Smooth muscle cell (in vitro differentiated cells): ENCODE measurements at regions not wholly inside any gene's neighbourhood (a gene's known extent, or its start where the extent isn't known, plus 50 kb on each side); places are given as distances from the start of the nearest gene placed in this dataset.

Experiments
- DNase-seq: peaks from one replicate; lab custom pipeline; 2025; ENCODE audit not compliant: unreplicated experiment; lab: John Stamatoyannopoulos, UW
- H2AFZ ChIP-seq: fragments of 200-600 bp; sonication (generic); 2 replicates; pipeline ENCODE4 v1.6.0; 2016; ENCODE audit warnings: antibody characterized with exemption, low read depth, mild to moderate bottlenecking
- H3F3A ChIP-seq: fragments of 200-600 bp; sonication (generic); 2 replicates; pipeline ENCODE4 v1.6.0; 2017; ENCODE audit warnings: antibody characterized with exemption, low read depth
- H3K27ac ChIP-seq: fragments of 200-600 bp; sonication (generic); 2 replicates; pipeline ENCODE4 v1.5.1; 2016; ENCODE audit warnings: low read depth, mild to moderate bottlenecking
- H3K27me3 ChIP-seq: fragments of 200-600 bp; sonication (generic); 2 replicates; pipeline ENCODE4 v1.6.1; 2016; ENCODE audit warnings: low read depth, mild to moderate bottlenecking
- H3K36me3 ChIP-seq: fragments of 200-600 bp; sonication (generic); 2 replicates; pipeline ENCODE4 v1.5.1; 2016; ENCODE audit warnings: low read depth
- H3K4me1 ChIP-seq: fragments of 200-600 bp; sonication (generic); 2 replicates; pipeline ENCODE4 v1.5.1; 2016; ENCODE audit warnings: low read depth
- H3K4me2 ChIP-seq: fragments of 200-600 bp; sonication (generic); 2 replicates; pipeline ENCODE4 v1.6.0; 2016; ENCODE audit warnings: mild to moderate bottlenecking
- H3K4me3 ChIP-seq: fragments of 200-600 bp; sonication (generic); 2 replicates; pipeline ENCODE4 v1.5.1; 2016; ENCODE audit warnings: mild to moderate bottlenecking
- H3K79me2 ChIP-seq: fragments of 200-600 bp; sonication (generic); 2 replicates; pipeline ENCODE4 v1.6.0; 2016; ENCODE audit warnings: low read depth, mild to moderate bottlenecking
- H3K9ac ChIP-seq: fragments of 200-600 bp; sonication (generic); 2 replicates; pipeline ENCODE4 v1.6.0; 2016; ENCODE audit warnings: low read depth
- H3K9me3 ChIP-seq: fragments of 200-600 bp; sonication (generic); replicated peaks from 2 replicates; pipeline ENCODE4 v1.5.1; 2016; ENCODE audit warnings: low read depth
- H4K20me1 ChIP-seq: fragments of 200-600 bp; sonication (generic); 2 replicates; pipeline ENCODE4 v1.6.0; 2016; ENCODE audit warnings: low read depth
- CTCF ChIP-seq: fragments of 200-600 bp; sonication (generic); IDR thresholded peaks from 2 replicates; pipeline ENCODE4 v1.5.1; 2017; ENCODE audit warnings: borderline replicate concordance, mild to moderate bottlenecking, antibody characterized with exemption; ENCODE audit not compliant: insufficient read depth, poor library complexity, severe bottlenecking
- WGBS: methylation state at CpG from one replicate; pipeline ENCODE4 v1.1.7; 2016; ENCODE audit warnings: low lambda C conversion rate; 5-methylcytosine and 5-hydroxymethylcytosine counted together

GRCh38 chr6:109225946-109226345 lies 130.6 kb downstream of the CEP57L1 start:
- no peak overlapping the region for H3K4me2 ChIP-seq
- DNase-seq, result no peak
- WGBS, result 93% methylated on average over 6 of the region's 6 CpGs
- H3K79me2 ChIP-seq, result no peaks in the 10 kb centered on the region
- no peak overlapping the region for H3K9ac ChIP-seq
- no peaks in the 10 kb centered on the region for H3K9me3 ChIP-seq
- no peaks in the 10 kb centered on the region for H3K36me3 ChIP-seq
- H2AFZ ChIP-seq, result no peak overlapping the region
- H3K27me3 ChIP-seq, result no peaks in the 10 kb centered on the region
- H3K4me3 ChIP-seq, result no peak overlapping the region
- no peaks in the 10 kb centered on the region for H3K4me1 ChIP-seq
- no peak for TF ChIP-seq CTCF
- H3F3A ChIP-seq, result no peaks in the 10 kb centered on the region
- no peak overlapping the region for H3K27ac ChIP-seq
- no peaks in the 10 kb centered on the region for H4K20me1 ChIP-seq

GRCh38 chr6:109224994-109225393 lies 129.7 kb downstream of the CEP57L1 start:
- no peaks in the 10 kb centered on the region for H3K27me3 ChIP-seq
- no peak for TF ChIP-seq CTCF
- no peaks in the 10 kb centered on the region for H4K20me1 ChIP-seq
- H3K4me1 ChIP-seq, result no peaks in the 10 kb centered on the region
- DNase-seq, result no peak
- no peaks in the 10 kb centered on the region for H3F3A ChIP-seq
- H3K27ac ChIP-seq, result no peak overlapping the region
- no peaks in the 10 kb centered on the region for H3K79me2 ChIP-seq
- H3K9ac ChIP-seq, result no peak overlapping the region
- H3K9me3 ChIP-seq, result no peaks in the 10 kb centered on the region
- H3K4me3 ChIP-seq, result no peak overlapping the region
- no peaks in the 10 kb centered on the region for H3K36me3 ChIP-seq
- no peak overlapping the region for H3K4me2 ChIP-seq
- H2AFZ ChIP-seq, result no peak overlapping the region
- 72% methylated on average over 1 of the region's 1 CpG for WGBS

GRCh38 chr6:109224107-109224875 lies 129.0 kb downstream of the CEP57L1 start:
- WGBS, result 91% methylated on average over 4 of the region's 4 CpGs
- no peaks in the 10 kb centered on the region for H4K20me1 ChIP-seq
- no peaks in the 10 kb centered on the region for H3K27me3 ChIP-seq
- no peak overlapping the region for H2AFZ ChIP-seq
- H3K4me2 ChIP-seq, result no peak overlapping the region
- no peaks in the 10 kb centered on the region for H3K36me3 ChIP-seq
- H3K4me3 ChIP-seq, result no peak overlapping the region
- no peak overlapping the region for H3K27ac ChIP-seq
- no peak overlapping the region for H3K9ac ChIP-seq
- no peaks in the 10 kb centered on the region for H3K9me3 ChIP-seq
- H3K79me2 ChIP-seq, result no peaks in the 10 kb centered on the region
- no peaks in the 10 kb centered on the region for H3F3A ChIP-seq
- no peaks in the 10 kb centered on the region for H3K4me1 ChIP-seq
- no peak for TF ChIP-seq CTCF
- DNase-seq, result no peak

GRCh38 chr6:109222848-109223247 lies 127.5 kb downstream of the CEP57L1 start:
- Histone ChIP-seq H3K27ac (no peak overlapping the region), H3K27me3 (no peaks in the 10 kb centered on the region), H3K79me2 (no peaks in the 10 kb centered on the region), H3K4me1 (no peaks in the 10 kb centered on the region), H3F3A (no peaks in the 10 kb centered on the region), H3K4me2 (no peak overlapping the region), H4K20me1 (no peaks in the 10 kb centered on the region), H3K9me3 (no peaks in the 10 kb centered on the region), H2AFZ (no peak overlapping the region), H3K9ac (no peak overlapping the region), H3K4me3 (no peak overlapping the region), H3K36me3 (no peaks in the 10 kb centered on the region)
- no peak for TF ChIP-seq CTCF
- 97% methylated on average over 3 of the region's 3 CpGs for WGBS
- DNase-seq, result no peak
